ENCODE measurements at regions not wholly inside any gene's neighbourhood (a gene's known extent, or its start where the extent isn't known, plus 50 kb on each side); places are given as distances from the start of the nearest gene placed in this dataset.

GRCh38 chr18:29811519-29811918 lies 1231.0 kb downstream of the DSC3 start:
- no peak overlapping the region for H3K27ac ChIP-seq
- intact Hi-C loops (cut with DNase I), result no loop called here
- no peak overlapping the region for H3K4me3 ChIP-seq
- H3K27me3 ChIP-seq, result no peaks in the 10 kb centered on the region
- no peaks in the 10 kb centered on the region for H3K4me1 ChIP-seq
- TF ChIP-seq POLR2A (IDR thresholded peaks at IDR 0.05), result no peak
- TF ChIP-seq CTCF (IDR thresholded peaks at IDR 0.05), result no peak
- no peak for DNase-seq
- H3K9me3 ChIP-seq, result peaks cover 0 to 9% (median 0%) of the 10 kb centered on the region in 12 donors
- WGBS, 4 donors, result 88 to 98% (median 93%) methylated on average over 4 of the region's 4 CpGs
- ATAC-seq, result no peak
- no peaks in the 10 kb centered on the region for H3K36me3 ChIP-seq

GRCh38 chr18:29780816-29781215 lies 1261.7 kb downstream of the DSC3 start:
- no peak for ATAC-seq
- Histone ChIP-seq H3K36me3 (no peaks in the 10 kb centered on the region), H3K4me3 (no peak overlapping the region), H3K27me3 (no peaks in the 10 kb centered on the region), H3K4me1 (no peaks in the 10 kb centered on the region), H3K9me3 (peaks cover 0 to 5% (median 0%) of the 10 kb centered on the region in 12 donors), H3K27ac (no peak overlapping the region)
- no peak for DNase-seq
- intact Hi-C loops (cut with DNase I), result loop anchor here in 1 of 10 donors (10.0 kb wide), 1 partner anchor 176 kb away; no protein-coding TSS in a partner anchor
- 71 to 85% (median 76%) methylated on average over 1 of the region's 1 CpG for WGBS, 4 donors
- TF ChIP-seq POLR2A (IDR thresholded peaks at IDR 0.05), result no peak
- no peak for TF ChIP-seq CTCF (IDR thresholded peaks at IDR 0.05)

- Histone ChIP-seq H3K4me3 (no peak overlapping the region), H3K27ac (no peak overlapping the region), H3K27me3 (no peaks in the 10 kb centered on the region), H3K36me3 (no peaks in the 10 kb centered on the region), H3K9me3 (peaks cover 0 to 5% (median 0%) of the 10 kb centered on the region in 12 donors), H3K4me1 (no peaks in the 10 kb centered on the region)
- intact Hi-C loops (cut with DNase I), result no loop called here
- DNase-seq (no peak), ATAC-seq (no peak)
- TF ChIP-seq POLR2A (IDR thresholded peaks at IDR 0.05) (no peak), CTCF (IDR thresholded peaks at IDR 0.05) (no peak)
- 70 to 86% (median 81%) methylated on average over 1 of the region's 1 CpG for WGBS, 4 donors
These were observed 1263.4 kb downstream of the DSC3 start for GRCh38 chr18:29779096-29779495.

GRCh38 chr18:29753379-29753778 lies 1289.2 kb downstream of the DSC3 start:
- Histone ChIP-seq H3K4me1 (no peaks in the 10 kb centered on the region), H3K27ac (no peak overlapping the region), H3K9me3 (no peaks in the 10 kb centered on the region), H3K4me3 (no peak overlapping the region), H3K36me3 (no peaks in the 10 kb centered on the region), H3K27me3 (no peaks in the 10 kb centered on the region)
- 84 to 88% (median 86%) methylated on average over 4 of the region's 4 CpGs for WGBS, 4 donors
- intact Hi-C loops (cut with DNase I), result no loop called here
- DNase-seq, result no peak
- no peak for TF ChIP-seq POLR2A (IDR thresholded peaks at IDR 0.05)
- no peak for TF ChIP-seq CTCF (IDR thresholded peaks at IDR 0.05)
- no peak for ATAC-seq

All from heart left ventricle (tissue), 16 donors.